ENCODE measurements at regions not wholly inside any gene's neighbourhood (a gene's known extent, or its start where the extent isn't known, plus 50 kb on each side); places are given as distances from the start of the nearest gene placed in this dataset.

GRCh38 chr1:164380893-164381292 lies 178.1 kb upstream of the PBX1 start:
- no peaks in the 10 kb centered on the region for H3K4me1 Mint-ChIP-seq (ENCODE audit: low read depth)
- intact Hi-C loops (cut with micrococcal nuclease) = no loop called here
- no peaks in the 10 kb centered on the region for H3K36me3 Mint-ChIP-seq
- no peak overlapping the region for H3K4me3 Mint-ChIP-seq
- peaks cover 8% of the 10 kb centered on the region for H3K9me3 Mint-ChIP-seq
- DNase-seq = no peak
- no peaks in the 10 kb centered on the region for H3K27me3 Mint-ChIP-seq
- CTCF ChIA-PET = interaction anchor here (1.6 kb wide), 1 partner anchor 406 kb away, joined by 4 read pairs; no protein-coding TSS in a partner anchor
- POLR2A ChIA-PET = no interaction called here
- H3K27ac Mint-ChIP-seq = no peak overlapping the region

- Mint-ChIP-seq H3K36me3 (no peaks in the 10 kb centered on the region), H3K27me3 (no peaks in the 10 kb centered on the region), H3K27ac (no peak overlapping the region), H3K4me1 (ENCODE audit: low read depth) (no peaks in the 10 kb centered on the region), H3K9me3 (peaks cover 15% of the 10 kb centered on the region), H3K4me3 (no peak overlapping the region)
- POLR2A ChIA-PET = no interaction called here
- intact Hi-C loops (cut with micrococcal nuclease) = no loop called here
- no peak for DNase-seq
- CTCF ChIA-PET = no interaction called here
Measured at GRCh38 chr1:164382384-164382783, 176.6 kb upstream of the PBX1 start.

GRCh38 chr1:164384262-164384661 lies 174.7 kb upstream of the PBX1 start:
- Mint-ChIP-seq H3K9me3 (peaks cover 15% of the 10 kb centered on the region), H3K27me3 (no peaks in the 10 kb centered on the region), H3K36me3 (no peaks in the 10 kb centered on the region), H3K27ac (no peak overlapping the region), H3K4me3 (no peak overlapping the region), H3K4me1 (ENCODE audit: low read depth) (no peaks in the 10 kb centered on the region)
- ChIA-PET POLR2A (no interaction called here), CTCF (no interaction called here)
- intact Hi-C loops (cut with micrococcal nuclease) = no loop called here
- DNase-seq = no peak

- Mint-ChIP-seq H3K27me3 (no peaks in the 10 kb centered on the region), H3K4me1 (ENCODE audit: low read depth) (no peaks in the 10 kb centered on the region), H3K27ac (no peak overlapping the region), H3K4me3 (no peak overlapping the region), H3K36me3 (no peaks in the 10 kb centered on the region), H3K9me3 (no peaks in the 10 kb centered on the region)
- POLR2A ChIA-PET = no interaction called here
- intact Hi-C loops (cut with micrococcal nuclease) = no loop called here
- CTCF ChIA-PET = no interaction called here
- no peak for DNase-seq
Measured at GRCh38 chr1:164417016-164417704, 141.8 kb upstream of the PBX1 start.

GRCh38 chr1:164423136-164423535 lies 135.8 kb upstream of the PBX1 start:
- DNase-seq = no peak
- POLR2A ChIA-PET = no interaction called here
- Mint-ChIP-seq H3K4me3 (no peak overlapping the region), H3K9me3 (no peaks in the 10 kb centered on the region), H3K27me3 (no peaks in the 10 kb centered on the region), H3K4me1 (ENCODE audit: low read depth) (no peaks in the 10 kb centered on the region), H3K27ac (no peak overlapping the region), H3K36me3 (no peaks in the 10 kb centered on the region)
- intact Hi-C loops (cut with micrococcal nuclease) = no loop called here
- CTCF ChIA-PET = no interaction called here

- no peak overlapping the region for H3K4me3 Mint-ChIP-seq
- H3K27me3 Mint-ChIP-seq = no peaks in the 10 kb centered on the region
- no peaks in the 10 kb centered on the region for H3K36me3 Mint-ChIP-seq
- no peaks in the 10 kb centered on the region for H3K4me1 Mint-ChIP-seq (ENCODE audit: low read depth)
- ChIA-PET POLR2A (no interaction called here), CTCF (no interaction called here)
- intact Hi-C loops (cut with micrococcal nuclease) = no loop called here
- H3K27ac Mint-ChIP-seq = no peak overlapping the region
- DNase-seq = no peak
- no peaks in the 10 kb centered on the region for H3K9me3 Mint-ChIP-seq
Measured at GRCh38 chr1:164433141-164433817, 125.7 kb upstream of the PBX1 start.

GRCh38 chr1:164433818-164434170 lies 125.2 kb upstream of the PBX1 start:
- H3K9me3 Mint-ChIP-seq = no peaks in the 10 kb centered on the region
- no peak for DNase-seq
- POLR2A ChIA-PET = no interaction called here
- H3K27me3 Mint-ChIP-seq = no peaks in the 10 kb centered on the region
- H3K4me3 Mint-ChIP-seq = no peak overlapping the region
- no peaks in the 10 kb centered on the region for H3K4me1 Mint-ChIP-seq (ENCODE audit: low read depth)
- H3K36me3 Mint-ChIP-seq = no peaks in the 10 kb centered on the region
- CTCF ChIA-PET = no interaction called here
- H3K27ac Mint-ChIP-seq = no peak overlapping the region
- intact Hi-C loops (cut with micrococcal nuclease) = no loop called here

- no peaks in the 10 kb centered on the region for H3K4me1 Mint-ChIP-seq (ENCODE audit: low read depth)
- no peaks in the 10 kb centered on the region for H3K9me3 Mint-ChIP-seq
- no peak overlapping the region for H3K27ac Mint-ChIP-seq
- H3K4me3 Mint-ChIP-seq = no peak overlapping the region
- no peak for DNase-seq
- intact Hi-C loops (cut with micrococcal nuclease) = no loop called here
- no peaks in the 10 kb centered on the region for H3K27me3 Mint-ChIP-seq
- ChIA-PET POLR2A (no interaction called here), CTCF (no interaction called here)
- H3K36me3 Mint-ChIP-seq = no peaks in the 10 kb centered on the region
Measured at GRCh38 chr1:164440232-164440631, 118.8 kb upstream of the PBX1 start.

- ChIA-PET CTCF (no interaction called here), POLR2A (no interaction called here)
- no peaks in the 10 kb centered on the region for H3K36me3 Mint-ChIP-seq
- H3K4me3 Mint-ChIP-seq = no peak overlapping the region
- intact Hi-C loops (cut with micrococcal nuclease) = no loop called here
- no peaks in the 10 kb centered on the region for H3K4me1 Mint-ChIP-seq (ENCODE audit: low read depth)
- H3K27me3 Mint-ChIP-seq = no peaks in the 10 kb centered on the region
- no peak overlapping the region for H3K27ac Mint-ChIP-seq
- DNase-seq = no peak
- H3K9me3 Mint-ChIP-seq = peaks cover 5% of the 10 kb centered on the region
Measured at GRCh38 chr1:164443166-164443565, 115.8 kb upstream of the PBX1 start.

GRCh38 chr1:164443836-164444235 lies 115.1 kb upstream of the PBX1 start:
- DNase-seq = no peak
- Mint-ChIP-seq H3K4me1 (ENCODE audit: low read depth) (no peaks in the 10 kb centered on the region), H3K36me3 (no peaks in the 10 kb centered on the region), H3K27me3 (no peaks in the 10 kb centered on the region), H3K4me3 (no peak overlapping the region), H3K9me3 (peaks cover 5% of the 10 kb centered on the region), H3K27ac (no peak overlapping the region)
- intact Hi-C loops (cut with micrococcal nuclease) = no loop called here
- CTCF ChIA-PET = no interaction called here
- POLR2A ChIA-PET = no interaction called here

GRCh38 chr1:164446020-164446419 lies 113.0 kb upstream of the PBX1 start:
- Mint-ChIP-seq H3K9me3 (peaks cover 5% of the 10 kb centered on the region), H3K27me3 (no peaks in the 10 kb centered on the region), H3K4me1 (ENCODE audit: low read depth) (no peaks in the 10 kb centered on the region), H3K4me3 (no peak overlapping the region), H3K27ac (no peak overlapping the region), H3K36me3 (no peaks in the 10 kb centered on the region)
- no peak for DNase-seq
- ChIA-PET CTCF (no interaction called here), POLR2A (no interaction called here)
- intact Hi-C loops (cut with micrococcal nuclease) = no loop called here

- Mint-ChIP-seq H3K9me3 (peaks cover 10% of the 10 kb centered on the region), H3K36me3 (no peaks in the 10 kb centered on the region), H3K27ac (no peak overlapping the region), H3K4me3 (no peak overlapping the region), H3K4me1 (ENCODE audit: low read depth) (no peaks in the 10 kb centered on the region), H3K27me3 (no peaks in the 10 kb centered on the region)
- ChIA-PET CTCF (no interaction called here), POLR2A (no interaction called here)
- DNase-seq = no peak
- intact Hi-C loops (cut with micrococcal nuclease) = no loop called here
Measured at GRCh38 chr1:164452549-164452948, 106.4 kb upstream of the PBX1 start.

- DNase-seq = no peak
- Mint-ChIP-seq H3K27ac (no peak overlapping the region), H3K36me3 (no peaks in the 10 kb centered on the region), H3K4me1 (ENCODE audit: low read depth) (no peaks in the 10 kb centered on the region), H3K9me3 (peaks cover 10% of the 10 kb centered on the region), H3K27me3 (no peaks in the 10 kb centered on the region), H3K4me3 (no peak overlapping the region)
- intact Hi-C loops (cut with micrococcal nuclease) = no loop called here
- ChIA-PET POLR2A (no interaction called here), CTCF (no interaction called here)
Measured at GRCh38 chr1:164456272-164456671, 102.7 kb upstream of the PBX1 start.

Measured in activated CD4-positive, alpha-beta memory T cell treated with anti-CD3 and anti-CD28 coated beads for 36 hours (primary cell).